ENCODE measurements at regions not wholly inside any gene's neighbourhood (a gene's known extent, or its start where the extent isn't known, plus 50 kb on each side); places are given as distances from the start of the nearest gene placed in this dataset.
"Not testable (repeated sequence)": the region's sequence is repeated elsewhere in the genome, so short reads cannot be mapped to it uniquely, and the experiment has no call there.

GRCh38 chr6:115634131-115634530, 426.6 kb downstream of the FRK start:
- no peak for DNase-seq (ENCODE audit: low read depth)

DNA sequence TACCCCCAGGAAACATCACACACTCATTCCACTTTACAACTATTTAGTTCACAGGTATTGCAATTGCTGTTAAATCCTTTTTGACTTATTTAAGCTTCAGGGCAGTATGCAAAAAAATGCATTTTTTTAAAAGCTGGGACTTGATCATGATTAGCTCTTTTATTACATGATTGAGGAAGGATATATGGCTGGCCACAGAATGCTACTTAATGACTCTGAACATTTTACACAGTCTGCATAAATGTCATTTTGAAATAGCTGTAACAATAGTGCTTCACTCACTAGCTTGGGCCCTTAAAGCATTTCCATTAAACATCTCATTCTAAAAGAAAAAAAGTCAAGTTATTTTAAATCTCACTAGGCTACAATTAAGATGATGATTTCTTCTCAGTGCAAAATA, 429.7 kb downstream of the FRK start:
- no peak for DNase-seq (ENCODE audit: low read depth)

DNA sequence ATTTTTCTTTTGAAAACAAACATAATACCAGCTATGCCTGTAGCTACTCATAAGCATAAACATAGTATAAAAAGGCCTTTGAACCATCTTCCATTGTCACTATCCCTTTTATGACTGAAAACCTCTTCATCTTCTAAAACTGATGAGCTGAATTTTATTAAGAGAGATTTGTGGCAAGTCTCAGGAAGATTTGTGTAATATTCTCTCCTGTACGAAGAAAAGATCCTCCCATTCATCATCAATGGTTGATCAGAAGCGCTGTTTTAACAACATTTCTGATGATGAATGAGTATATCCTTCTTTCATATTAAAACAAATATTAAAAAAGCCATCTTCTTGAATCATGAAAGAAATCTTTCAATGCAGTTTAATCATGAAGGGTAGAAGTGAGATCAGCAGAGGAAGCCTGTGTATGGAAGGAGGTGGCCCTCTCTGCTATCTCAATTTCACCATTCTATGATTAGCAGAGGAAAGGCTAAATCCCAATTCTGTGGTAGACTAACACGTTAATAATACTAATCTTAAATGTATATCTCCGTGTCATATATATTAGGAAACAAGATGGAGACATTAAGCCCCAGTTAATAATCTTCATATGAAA, 430.2 kb downstream of the FRK start:
- no peak for DNase-seq (ENCODE audit: low read depth)

DNA sequence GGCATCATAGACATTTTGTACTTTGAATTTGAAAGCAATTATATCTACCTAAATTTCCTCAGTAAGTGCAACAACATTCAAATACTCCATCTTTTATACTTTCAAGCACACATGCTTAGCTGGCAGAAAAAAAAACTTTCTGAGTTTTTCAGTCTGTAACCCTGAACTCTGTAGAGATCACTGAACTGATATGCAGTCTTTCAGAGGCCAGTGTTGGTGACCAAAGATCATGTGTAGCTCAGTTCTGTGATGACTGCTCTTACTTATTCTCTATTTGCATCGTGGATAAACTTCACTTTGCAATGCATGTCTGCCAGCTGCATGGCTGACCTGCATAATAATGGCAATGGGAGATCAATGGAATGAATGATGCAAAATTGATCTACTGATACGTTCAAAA, 431.3 kb downstream of the FRK start:
- DNase-seq (ENCODE audit: low read depth): no peak

- no peak for DNase-seq (ENCODE audit: low read depth)
These were observed 442.4 kb downstream of the FRK start for GRCh38 chr6:115618256-115618655.

- no peak for DNase-seq (ENCODE audit: low read depth)
These were observed 443.7 kb downstream of the FRK start for GRCh38 chr6:115617031-115617430.

- peak; percentile 76 for DNase-seq (ENCODE audit: low read depth)
These were observed 447.2 kb downstream of the FRK start for GRCh38 chr6:115613488-115613887.

- peak; percentile 22 for DNase-seq (ENCODE audit: low read depth)
These were observed 447.8 kb downstream of the FRK start for GRCh38 chr6:115612796-115613479.

GRCh38 chr6:115612216-115612615, 448.5 kb downstream of the FRK start:
- DNase-seq (ENCODE audit: low read depth): no peak

- DNase-seq (ENCODE audit: low read depth): no peak
These were observed 450.0 kb downstream of the FRK start for GRCh38 chr6:115610696-115611095.

DNA sequence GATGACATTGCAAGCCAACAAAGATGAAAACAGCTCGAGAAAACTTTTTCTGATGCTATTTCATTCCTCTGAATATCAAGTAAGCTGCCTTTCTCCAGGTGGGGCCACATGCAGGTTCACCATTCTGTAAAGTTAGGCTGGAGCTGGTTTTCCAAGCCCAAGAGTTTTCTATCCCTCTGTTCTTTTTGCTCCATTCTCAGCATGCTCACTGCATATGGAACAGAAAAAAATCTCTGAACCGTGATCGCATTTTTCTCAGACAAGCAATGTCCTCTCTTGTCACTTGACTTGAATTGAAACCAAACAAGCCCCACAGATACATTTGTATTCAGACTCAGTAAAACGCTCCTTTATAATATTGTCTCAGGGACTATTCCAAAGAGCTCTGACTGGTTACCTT, 451.6 kb downstream of the FRK start:
- DNase-seq (ENCODE audit: low read depth): no peak

- DNase-seq (ENCODE audit: low read depth): no peak
These were observed 458.2 kb downstream of the FRK start for GRCh38 chr6:115602466-115602865.

DNA sequence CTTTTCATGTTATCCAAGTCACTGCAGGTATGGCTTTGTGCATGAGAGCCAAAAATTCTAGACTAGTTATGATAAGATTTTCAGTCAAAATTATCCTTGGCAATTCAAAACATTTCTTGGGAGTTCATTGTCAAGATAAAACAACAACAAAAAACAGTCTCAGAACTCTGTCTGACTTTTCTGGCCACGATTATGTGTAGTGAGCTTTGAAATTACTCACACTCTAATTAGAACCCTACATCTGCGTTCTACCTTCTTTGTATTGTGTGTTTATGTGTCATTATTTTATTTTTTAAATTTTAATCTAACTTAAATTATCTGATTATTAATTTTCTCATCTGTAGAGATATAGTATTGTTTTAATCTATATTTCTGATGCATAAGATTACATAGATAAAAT, 459.2 kb downstream of the FRK start:
- no peak for DNase-seq (ENCODE audit: low read depth)

GRCh38 chr6:115601064-115601463, 459.6 kb downstream of the FRK start:
- no peak for DNase-seq (ENCODE audit: low read depth)

DNA sequence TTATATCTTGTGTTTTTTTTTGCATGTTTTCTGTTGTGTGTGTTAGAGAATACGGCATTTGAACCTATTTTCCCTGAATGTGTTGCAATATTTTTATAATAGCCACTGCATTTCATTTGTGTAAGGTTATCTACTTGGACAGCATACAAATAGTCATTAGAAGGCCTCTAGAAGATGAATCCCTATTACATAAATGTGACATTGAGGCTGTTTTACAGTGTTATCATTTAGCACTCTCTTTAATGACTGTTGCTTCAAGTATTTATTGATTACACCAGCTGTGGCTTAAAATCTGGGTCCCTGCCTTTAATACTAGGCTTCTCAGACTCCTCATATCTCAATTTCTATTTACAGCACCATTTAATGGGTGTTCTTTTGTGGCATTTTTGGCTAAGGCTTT, 465.8 kb downstream of the FRK start:
- peak; percentile 6 for DNase-seq (ENCODE audit: low read depth)

- no peak for DNase-seq (ENCODE audit: low read depth)
These were observed 468.7 kb downstream of the FRK start for GRCh38 chr6:115592025-115592424.

- DNase-seq (ENCODE audit: low read depth): not testable (repeated sequence)
These were observed 471.6 kb downstream of the FRK start for GRCh38 chr6:115589072-115589471.

DNA sequence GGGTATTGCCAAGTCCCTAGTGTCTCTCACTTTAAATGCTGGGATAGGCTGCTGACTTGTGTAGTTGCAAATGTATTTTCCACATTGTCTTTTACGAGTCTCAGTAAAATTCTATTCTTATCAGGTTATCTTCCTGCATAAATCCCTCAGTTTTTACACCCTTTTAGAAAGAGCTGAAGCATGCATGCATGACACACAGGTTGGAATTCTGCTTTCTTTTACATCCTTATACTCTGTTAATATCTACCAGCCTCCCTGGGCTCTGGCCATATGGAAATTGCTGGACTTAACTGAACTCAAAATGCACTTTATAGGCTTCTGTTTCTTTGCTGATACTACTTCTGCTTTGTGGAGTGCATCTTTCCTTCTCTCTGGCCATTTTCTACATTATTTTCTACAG, 477.4 kb downstream of the FRK start:
- no peak for DNase-seq (ENCODE audit: low read depth)

DNA sequence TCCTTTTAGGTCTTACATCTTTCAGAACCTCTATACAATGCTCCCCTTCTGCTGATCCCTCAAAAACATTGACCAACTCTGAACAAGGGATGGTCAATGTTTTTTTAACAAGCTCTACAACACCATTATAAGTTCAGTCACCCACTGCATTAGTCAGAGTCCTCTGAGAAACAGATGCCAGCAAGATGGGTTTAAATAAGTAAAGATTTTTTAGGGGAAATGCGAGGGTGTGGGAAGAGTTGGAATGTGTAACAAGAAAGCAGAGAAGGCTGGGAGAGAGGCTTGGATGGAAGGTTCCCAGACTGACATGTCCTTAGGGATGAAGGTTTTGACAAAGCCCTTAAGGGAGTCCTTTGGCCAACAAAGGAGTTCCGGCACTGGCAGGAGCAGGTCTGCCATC, 478.3 kb downstream of the FRK start:
- no peak for DNase-seq (ENCODE audit: low read depth)

GRCh38 chr6:115579565-115579964, 481.1 kb downstream of the FRK start:
- DNase-seq (ENCODE audit: low read depth): not testable (repeated sequence)

DNA sequence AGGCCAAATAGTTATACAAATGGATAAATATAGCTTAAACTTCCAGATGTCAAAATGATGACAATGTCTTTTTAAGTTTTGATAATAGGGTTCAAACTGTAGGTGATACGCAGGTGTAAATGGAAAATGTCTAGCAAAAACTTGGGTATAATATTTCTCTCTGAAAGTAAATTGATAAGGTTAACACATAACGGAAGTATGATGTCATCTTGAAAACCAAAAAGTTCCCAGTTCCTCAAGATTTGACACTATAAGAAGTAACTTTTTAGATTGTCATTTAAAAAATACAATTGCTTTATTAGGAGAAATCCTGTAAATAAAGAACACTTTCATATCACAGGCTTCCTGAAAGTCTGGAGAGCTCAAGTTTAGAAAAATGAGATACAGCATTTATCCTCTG, 483.4 kb downstream of the FRK start:
- no peak for DNase-seq (ENCODE audit: low read depth)

- DNase-seq (ENCODE audit: low read depth): no peak
These were observed 485.4 kb downstream of the FRK start for GRCh38 chr6:115575285-115575684.

DNA sequence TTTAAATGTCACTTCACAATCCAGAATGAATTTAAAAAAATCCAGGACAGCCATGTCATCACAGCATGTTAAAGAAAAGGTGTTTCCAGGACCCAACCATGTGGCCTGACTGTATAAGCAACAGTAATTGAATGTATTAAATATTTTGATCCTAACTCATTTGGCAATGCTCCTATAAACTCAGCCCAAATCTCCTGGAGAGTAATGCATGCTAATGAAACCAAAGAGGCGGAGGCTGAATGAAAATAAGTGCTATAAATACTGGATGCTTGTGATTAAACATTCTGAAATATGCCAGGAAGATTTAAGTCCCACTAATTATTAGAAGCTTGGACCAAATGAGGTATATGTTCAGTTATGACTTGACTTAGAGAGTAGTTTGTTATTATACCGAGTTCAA, 486.8 kb downstream of the FRK start:
- DNase-seq (ENCODE audit: low read depth): no peak
